ENCODE measurements at regions not wholly inside any gene's neighbourhood (a gene's known extent, or its start where the extent isn't known, plus 50 kb on each side); places are given as distances from the start of the nearest gene placed in this dataset.

DNA sequence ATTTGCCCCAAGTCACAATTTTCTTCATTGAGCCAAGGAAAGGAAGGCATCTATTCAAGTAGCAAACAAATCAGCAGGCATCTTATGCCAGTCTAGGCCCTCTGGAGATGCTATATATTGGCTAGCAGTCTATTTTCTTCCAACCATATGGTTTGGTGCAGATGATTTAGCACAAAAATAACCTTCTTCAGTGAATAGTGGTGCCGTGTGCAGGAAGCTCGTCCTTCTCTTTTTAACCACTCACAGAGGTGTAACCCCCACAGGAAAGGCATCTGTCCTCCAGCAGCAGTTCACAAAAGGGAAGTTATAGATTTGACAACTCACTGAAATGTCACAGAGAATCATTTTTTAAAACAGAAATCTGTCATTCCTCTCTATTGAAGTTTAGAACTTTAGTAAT, 445.7 kb upstream of the SYT1 start:
- TF ChIP-seq, protein P1, sequence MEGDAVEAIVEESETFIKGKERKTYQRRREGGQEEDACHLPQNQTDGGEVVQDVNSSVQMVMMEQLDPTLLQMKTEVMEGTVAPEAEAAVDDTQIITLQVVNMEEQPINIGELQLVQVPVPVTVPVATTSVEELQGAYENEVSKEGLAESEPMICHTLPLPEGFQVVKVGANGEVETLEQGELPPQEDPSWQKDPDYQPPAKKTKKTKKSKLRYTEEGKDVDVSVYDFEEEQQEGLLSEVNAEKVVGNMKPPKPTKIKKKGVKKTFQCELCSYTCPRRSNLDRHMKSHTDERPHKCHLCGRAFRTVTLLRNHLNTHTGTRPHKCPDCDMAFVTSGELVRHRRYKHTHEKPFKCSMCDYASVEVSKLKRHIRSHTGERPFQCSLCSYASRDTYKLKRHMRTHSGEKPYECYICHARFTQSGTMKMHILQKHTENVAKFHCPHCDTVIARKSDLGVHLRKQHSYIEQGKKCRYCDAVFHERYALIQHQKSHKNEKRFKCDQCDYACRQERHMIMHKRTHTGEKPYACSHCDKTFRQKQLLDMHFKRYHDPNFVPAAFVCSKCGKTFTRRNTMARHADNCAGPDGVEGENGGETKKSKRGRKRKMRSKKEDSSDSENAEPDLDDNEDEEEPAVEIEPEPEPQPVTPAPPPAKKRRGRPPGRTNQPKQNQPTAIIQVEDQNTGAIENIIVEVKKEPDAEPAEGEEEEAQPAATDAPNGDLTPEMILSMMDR (conservative IDR thresholded peaks at IDR 0.05 in 1 of 2, IDR thresholded peaks at IDR 0.05 in 1 of 2; ENCODE audit: extremely low read depth in 1 of 2, insufficient read depth in 1 of 2, low read depth in 1 of 2, low read length in 2 of 2), result no peak
- TF ChIP-seq EZH2 (IDR thresholded peaks at IDR 0.05; ENCODE audit: borderline replicate concordance, low read length), result no peak

Data from mammary epithelial cell (primary cell).